HFF-Myc (cell line): ENCODE measurements at regions not wholly inside any gene's neighbourhood (a gene's known extent, or its start where the extent isn't known, plus 50 kb on each side); places are given as distances from the start of the nearest gene placed in this dataset.

Experiments
- DNase-seq: peaks from one replicate; pipeline ENCODE4 v3.0.0-alpha.2; 2011; ENCODE audit warnings: low read depth; ENCODE audit errors: extremely low read depth
- H3K4me3 ChIP-seq: replicated peaks from 2 replicates; pipeline ENCODE4 v1.5.1; 2011; ENCODE audit warnings: low read depth, mild to moderate bottlenecking, control low read depth, low read length
- TF ChIP-seq, protein P1 (sequence below): IDR thresholded peaks from 2 replicates; pipeline ENCODE4 v1.5.1; 2012; ENCODE audit warnings: mild to moderate bottlenecking, low read depth, low read length, control low read depth; ENCODE audit errors: missing control alignments

DNA sequence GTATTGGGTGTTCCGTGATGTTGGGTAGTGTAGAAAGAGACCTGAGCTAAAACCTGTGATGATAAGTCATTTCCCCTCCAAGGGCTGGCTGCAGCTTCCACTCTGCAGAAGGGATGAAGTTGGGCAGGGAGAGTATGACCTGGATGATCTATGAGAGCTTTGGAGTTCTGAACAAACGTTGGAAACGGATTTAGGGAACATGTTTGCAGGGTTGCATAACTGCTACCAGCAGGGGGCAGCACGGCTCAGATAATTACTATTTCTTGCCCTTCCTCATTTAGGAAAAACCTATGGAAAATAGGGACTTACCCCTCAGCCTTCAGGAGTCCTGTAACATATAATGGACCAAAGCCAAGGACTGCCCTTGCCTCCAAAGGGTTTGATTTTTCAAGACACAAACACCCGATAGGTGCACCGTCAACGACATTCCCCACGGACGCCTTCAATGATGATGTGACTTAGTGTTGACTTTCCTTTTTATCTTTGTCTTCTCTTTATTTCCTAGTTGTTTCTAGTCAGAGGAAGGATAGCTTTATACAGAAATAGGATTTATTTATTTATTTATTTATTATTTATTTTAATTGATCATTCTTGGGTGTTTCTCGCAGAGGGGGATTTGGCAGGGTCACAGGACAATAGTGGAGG lies 164.9 kb upstream of the SASH1 start:
- DNase-seq = peak; percentile 57
- TF ChIP-seq, protein P1, sequence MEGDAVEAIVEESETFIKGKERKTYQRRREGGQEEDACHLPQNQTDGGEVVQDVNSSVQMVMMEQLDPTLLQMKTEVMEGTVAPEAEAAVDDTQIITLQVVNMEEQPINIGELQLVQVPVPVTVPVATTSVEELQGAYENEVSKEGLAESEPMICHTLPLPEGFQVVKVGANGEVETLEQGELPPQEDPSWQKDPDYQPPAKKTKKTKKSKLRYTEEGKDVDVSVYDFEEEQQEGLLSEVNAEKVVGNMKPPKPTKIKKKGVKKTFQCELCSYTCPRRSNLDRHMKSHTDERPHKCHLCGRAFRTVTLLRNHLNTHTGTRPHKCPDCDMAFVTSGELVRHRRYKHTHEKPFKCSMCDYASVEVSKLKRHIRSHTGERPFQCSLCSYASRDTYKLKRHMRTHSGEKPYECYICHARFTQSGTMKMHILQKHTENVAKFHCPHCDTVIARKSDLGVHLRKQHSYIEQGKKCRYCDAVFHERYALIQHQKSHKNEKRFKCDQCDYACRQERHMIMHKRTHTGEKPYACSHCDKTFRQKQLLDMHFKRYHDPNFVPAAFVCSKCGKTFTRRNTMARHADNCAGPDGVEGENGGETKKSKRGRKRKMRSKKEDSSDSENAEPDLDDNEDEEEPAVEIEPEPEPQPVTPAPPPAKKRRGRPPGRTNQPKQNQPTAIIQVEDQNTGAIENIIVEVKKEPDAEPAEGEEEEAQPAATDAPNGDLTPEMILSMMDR = peak; percentile 74
- no peak overlapping the region for H3K4me3 ChIP-seq

DNA sequence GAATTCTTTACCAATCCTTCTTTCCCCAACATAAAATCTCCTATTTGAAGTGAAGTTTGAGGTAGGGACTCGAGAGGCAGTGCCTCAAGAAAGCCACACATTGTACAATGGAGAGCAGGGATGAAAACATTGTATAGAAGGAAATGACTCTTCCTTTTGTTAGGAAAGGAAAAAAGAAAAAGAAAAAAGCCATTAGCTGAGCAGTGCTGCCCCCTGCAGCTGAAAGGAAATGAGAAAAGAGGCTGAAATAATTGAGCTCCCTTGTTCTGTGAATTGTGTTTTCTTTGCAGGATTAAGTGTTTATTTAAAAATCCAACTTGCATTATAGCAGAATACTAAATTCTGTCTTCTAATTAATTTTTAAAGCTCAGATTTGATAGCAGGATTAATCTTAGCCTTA lies 162.9 kb upstream of the SASH1 start:
- no peak overlapping the region for H3K4me3 ChIP-seq
- DNase-seq = no peak
- TF ChIP-seq, protein P1 = peak; percentile 57

DNA sequence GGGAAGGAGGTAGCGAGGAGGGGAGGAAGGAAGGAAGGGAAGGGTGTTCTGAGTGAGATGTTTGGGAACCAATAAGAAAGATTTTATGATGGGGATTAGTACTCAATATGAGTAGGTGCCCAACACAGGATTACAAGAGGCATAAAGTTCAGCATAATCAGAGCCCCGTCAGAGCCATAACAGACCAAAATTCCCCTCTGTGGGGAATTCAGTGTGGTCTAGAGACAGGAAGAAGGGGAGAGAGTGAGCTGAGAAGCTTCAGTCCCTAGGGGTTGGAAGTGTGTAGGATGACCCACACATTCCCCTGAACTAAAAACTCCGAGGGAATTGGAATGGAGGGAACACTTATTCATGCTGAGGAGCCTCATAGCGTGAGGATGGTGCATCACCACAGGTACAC lies 160.3 kb upstream of the SASH1 start:
- DNase-seq = no peak
- H3K4me3 ChIP-seq = no peak overlapping the region
- TF ChIP-seq, protein P1 = no peak

DNA sequence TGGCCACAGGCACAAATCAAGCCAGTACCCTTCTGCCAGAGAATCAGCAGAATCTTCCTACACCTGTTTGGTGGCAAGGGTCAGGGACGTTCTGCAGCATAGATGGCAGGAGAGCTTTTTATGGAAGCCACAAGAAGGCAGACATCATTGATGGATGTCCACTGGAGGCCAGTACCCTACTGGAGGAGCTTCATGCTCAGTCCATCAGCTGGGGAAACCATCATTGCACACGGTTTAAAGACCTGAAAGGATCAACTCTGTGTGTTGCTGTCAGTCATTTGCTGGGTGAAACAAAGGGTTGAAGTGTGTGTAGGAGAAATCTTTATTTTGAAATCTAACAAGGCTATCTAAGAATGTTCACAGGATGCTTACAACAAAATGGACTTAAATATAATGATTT lies 158.9 kb upstream of the SASH1 start:
- no peak overlapping the region for H3K4me3 ChIP-seq
- DNase-seq = no peak
- TF ChIP-seq, protein P1 = no peak

DNA sequence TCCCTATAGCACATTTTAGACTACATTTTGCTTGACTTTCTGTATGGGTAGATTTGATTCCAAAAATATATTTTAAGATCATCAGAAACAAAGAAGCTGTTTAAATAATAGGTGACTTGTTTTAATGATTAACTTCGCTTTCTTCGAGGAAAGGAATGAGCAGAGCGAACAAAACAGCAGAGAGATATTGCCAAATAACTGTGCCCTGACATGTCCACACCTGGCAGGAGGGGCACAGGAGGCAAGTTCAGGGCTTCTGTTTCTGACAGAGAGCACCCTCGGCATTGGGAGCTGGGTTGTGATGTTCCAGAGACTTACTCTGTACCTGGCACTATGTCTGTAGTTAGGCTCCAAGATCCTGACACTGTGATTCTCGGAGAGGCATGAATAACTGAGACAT lies 155.7 kb upstream of the SASH1 start:
- no peak overlapping the region for H3K4me3 ChIP-seq
- TF ChIP-seq, protein P1 = no peak
- DNase-seq = no peak

DNA sequence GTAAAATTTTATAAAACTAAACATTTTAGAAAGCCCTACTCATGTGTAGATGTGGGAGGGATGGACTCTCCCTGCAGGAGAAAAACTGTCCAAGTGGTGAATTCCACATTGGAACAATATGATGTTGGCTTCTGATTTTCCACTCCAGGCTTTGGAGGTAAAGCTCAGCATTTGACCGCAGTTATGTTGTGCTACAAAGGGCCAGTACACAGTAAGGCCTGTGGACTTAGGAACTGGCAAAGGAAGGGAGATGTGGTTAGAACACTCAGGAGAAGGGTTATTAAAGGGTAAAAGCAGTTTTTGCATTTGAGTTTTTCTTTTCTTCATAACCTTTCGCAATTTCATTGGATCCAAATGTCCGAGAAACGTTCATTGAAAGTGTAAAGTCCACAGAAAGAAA lies 150.3 kb upstream of the SASH1 start:
- H3K4me3 ChIP-seq = no peak overlapping the region
- peak; percentile 32 for DNase-seq
- TF ChIP-seq, protein P1 = no peak
